Right ventricle myocardium superior (tissue), 1 donor: ENCODE measurements at regions not wholly inside any gene's neighbourhood (a gene's known extent, or its start where the extent isn't known, plus 50 kb on each side); places are given as distances from the start of the nearest gene placed in this dataset.
"Not testable (repeated sequence)": the region's sequence is repeated elsewhere in the genome, so short reads cannot be mapped to it uniquely, and the experiment has no call there.

ENCODE experiments used
- ATAC-seq: fragments of 200-7000 bp; cut with Tn5 transposase; one replicate; pipeline ENCODE4 v1.9.1; 2020; ENCODE audit warnings: mild to moderate bottlenecking; ENCODE audit not compliant: poor library complexity
- DNase-seq: peaks from one replicate; pipeline ENCODE4 v3.0.0-alpha.2; 2020
- intact Hi-C: fragments of 100-400 bp; cut with DNase I; formaldehyde crosslinking; loops from one replicate; pipeline ENCODE4 v1.11.2; 2022
- donor health status: DM: no; HTN: yes; CAD: no; lungs with severe emphysema.

GRCh38 chr2:56583796-56584315 is 400.1 kb downstream of the CCDC85A start:
- intact Hi-C loops = no loop called here
- ATAC-seq = no peak
- no peak for DNase-seq

- intact Hi-C loops = no loop called here
- no peak for ATAC-seq
- no peak for DNase-seq
Measured at GRCh38 chr2:56587456-56587855, 403.7 kb downstream of the CCDC85A start.

- ATAC-seq = no peak
- DNase-seq = no peak
- intact Hi-C loops = no loop called here
Measured at GRCh38 chr2:56589194-56589593, 405.4 kb downstream of the CCDC85A start.

- intact Hi-C loops = no loop called here
- DNase-seq (no peak), ATAC-seq (no peak)
Measured at GRCh38 chr2:56589835-56590234, 406.0 kb downstream of the CCDC85A start.

- ATAC-seq (no peak), DNase-seq (no peak)
Measured at GRCh38 chr2:56590611-56591010, 406.8 kb downstream of the CCDC85A start.

GRCh38 chr2:56606086-56606485 is 422.3 kb downstream of the CCDC85A start:
- DNase-seq, intact Hi-C loops, ATAC-seq: not testable (repeated sequence)

More at GRCh38 chr2:56590611-56591010, 406.8 kb downstream of the CCDC85A start:
- intact Hi-C loops = no loop called here

GRCh38 chr2:56613254-56613653 is 429.5 kb downstream of the CCDC85A start:
- intact Hi-C loops = no loop called here
- ATAC-seq (no peak), DNase-seq (no peak)

- ATAC-seq (no peak), DNase-seq (no peak)
- intact Hi-C loops = no loop called here
Measured at GRCh38 chr2:56613920-56614319, 430.1 kb downstream of the CCDC85A start.

GRCh38 chr2:56615760-56616159 is 432.0 kb downstream of the CCDC85A start:
- ATAC-seq = no peak
- DNase-seq = no peak
- intact Hi-C loops = no loop called here

GRCh38 chr2:56624181-56624580 is 440.4 kb downstream of the CCDC85A start:
- ATAC-seq (no peak), DNase-seq (no peak)
- intact Hi-C loops = no loop called here

GRCh38 chr2:56626927-56627326 is 443.1 kb downstream of the CCDC85A start:
- no peak for DNase-seq
- intact Hi-C loops = no loop called here

GRCh38 chr2:56630286-56630685 is 446.5 kb downstream of the CCDC85A start:
- no peak for ATAC-seq
- no peak for DNase-seq
- intact Hi-C loops = no loop called here

More at GRCh38 chr2:56626927-56627326, 443.1 kb downstream of the CCDC85A start:
- no peak for ATAC-seq

GRCh38 chr2:56647997-56648396 is 464.2 kb downstream of the CCDC85A start:
- intact Hi-C loops = no loop called here

GRCh38 chr2:56648802-56649201 is 465.0 kb downstream of the CCDC85A start:
- intact Hi-C loops = no loop called here
- ATAC-seq (no peak), DNase-seq (no peak)

More at GRCh38 chr2:56647997-56648396, 464.2 kb downstream of the CCDC85A start:
- ATAC-seq (no peak), DNase-seq (no peak)

- intact Hi-C loops = no loop called here
- DNase-seq = no peak
- ATAC-seq = no peak
Measured at GRCh38 chr2:56654936-56655335, 471.1 kb downstream of the CCDC85A start.

- DNase-seq = no peak
- intact Hi-C loops = no loop called here
- ATAC-seq = no peak
Measured at GRCh38 chr2:56656826-56657225, 473.0 kb downstream of the CCDC85A start.

GRCh38 chr2:56666777-56667176 is 483.0 kb downstream of the CCDC85A start:
- ATAC-seq = no peak
- intact Hi-C loops = no loop called here
- DNase-seq = no peak

- no peak for DNase-seq
Measured at GRCh38 chr2:56671973-56672569, 488.3 kb downstream of the CCDC85A start.

GRCh38 chr2:56674084-56674483 is 490.3 kb downstream of the CCDC85A start:
- ATAC-seq = no peak
- no peak for DNase-seq
- intact Hi-C loops = no loop called here

More at GRCh38 chr2:56671973-56672569, 488.3 kb downstream of the CCDC85A start:
- ATAC-seq = no peak
- intact Hi-C loops = no loop called here

- DNase-seq = no peak
- ATAC-seq = no peak
- intact Hi-C loops = no loop called here
Measured at GRCh38 chr2:56676966-56677365, 493.2 kb downstream of the CCDC85A start.
